ENCODE measurements at regions not wholly inside any gene's neighbourhood (a gene's known extent, or its start where the extent isn't known, plus 50 kb on each side); places are given as distances from the start of the nearest gene placed in this dataset.
"Not testable (repeated sequence)": the region's sequence is repeated elsewhere in the genome, so short reads cannot be mapped to it uniquely, and the experiment has no call there.

DNA sequence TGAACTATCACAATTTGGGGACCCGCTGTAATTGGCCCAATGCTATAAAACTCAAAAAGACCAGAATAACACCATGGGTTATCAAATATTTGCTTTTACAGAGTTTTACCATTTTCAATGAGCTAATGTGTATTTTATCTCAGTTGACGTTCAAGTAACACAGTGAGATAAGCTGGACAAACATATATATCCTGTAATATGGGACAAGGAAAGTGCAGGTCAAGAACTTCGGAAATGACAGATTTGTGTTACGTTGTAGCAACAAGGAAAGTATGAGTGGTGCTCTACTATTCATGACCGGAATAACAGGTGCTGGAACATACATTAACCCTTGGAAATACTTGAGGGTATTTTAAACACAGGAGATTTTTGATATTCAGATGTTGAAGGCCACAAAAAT lies 566.4 kb upstream of the FLRT2 start:
- peaks cover 30% of the 10 kb centered on the region for H3K9me3 Mint-ChIP-seq
- H3K36me3 Mint-ChIP-seq (ENCODE audit: low read depth), result no peaks in the 10 kb centered on the region
- H3K4me3 Mint-ChIP-seq, result no peak overlapping the region
- no peaks in the 10 kb centered on the region for H3K4me1 Mint-ChIP-seq (ENCODE audit: low read depth)
- H3K27ac Mint-ChIP-seq, result no peak overlapping the region
- no peaks in the 10 kb centered on the region for H3K27me3 Mint-ChIP-seq (ENCODE audit: low read depth)

DNA sequence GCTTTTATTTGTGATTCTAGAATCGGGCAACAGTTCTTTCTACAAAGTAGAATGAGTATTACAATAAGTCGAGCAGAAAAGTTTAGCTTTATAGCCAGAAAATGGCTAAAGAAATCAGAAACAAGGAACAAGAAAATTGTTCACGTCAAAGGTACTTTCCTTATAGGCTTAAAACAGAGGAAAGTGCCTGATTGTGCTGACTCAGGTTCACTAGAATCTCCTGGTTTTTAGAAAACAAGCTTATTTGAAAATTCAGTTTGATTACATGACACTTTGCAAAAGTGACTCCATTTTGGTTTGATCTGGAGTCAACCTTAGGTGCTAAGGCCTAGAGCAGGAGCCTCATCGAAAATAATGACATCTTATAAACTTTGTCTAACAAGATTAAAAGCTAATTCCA lies 564.7 kb upstream of the FLRT2 start:
- Mint-ChIP-seq H3K27me3 (ENCODE audit: low read depth) (no peaks in the 10 kb centered on the region), H3K9me3 (peaks cover 30% of the 10 kb centered on the region), H3K36me3 (ENCODE audit: low read depth) (no peaks in the 10 kb centered on the region), H3K27ac (no peak overlapping the region), H3K4me1 (ENCODE audit: low read depth) (no peaks in the 10 kb centered on the region), H3K4me3 (no peak overlapping the region)

DNA sequence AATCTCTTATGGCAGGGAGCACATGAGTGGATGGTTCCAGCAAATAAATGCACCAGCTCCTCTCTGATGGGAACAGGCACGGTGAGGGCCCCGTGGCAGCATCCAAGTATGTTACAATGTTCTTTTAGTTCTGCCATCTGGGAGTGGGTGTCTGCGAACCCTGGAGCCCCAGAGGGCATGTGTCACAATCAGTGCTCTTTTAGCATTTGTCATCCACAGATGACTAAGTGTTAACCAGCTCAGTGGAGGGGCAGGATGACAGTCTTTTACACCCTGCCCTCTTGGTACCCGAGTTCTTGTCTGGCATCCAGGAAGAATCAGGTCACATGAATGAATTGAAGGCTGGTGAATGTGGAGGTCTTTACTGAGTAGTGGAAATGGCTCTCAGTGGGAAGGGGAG lies 560.4 kb upstream of the FLRT2 start:
- H3K4me3 Mint-ChIP-seq, result no peak overlapping the region
- H3K36me3 Mint-ChIP-seq (ENCODE audit: low read depth), result no peaks in the 10 kb centered on the region
- H3K9me3 Mint-ChIP-seq, result peaks cover 16% of the 10 kb centered on the region

DNA sequence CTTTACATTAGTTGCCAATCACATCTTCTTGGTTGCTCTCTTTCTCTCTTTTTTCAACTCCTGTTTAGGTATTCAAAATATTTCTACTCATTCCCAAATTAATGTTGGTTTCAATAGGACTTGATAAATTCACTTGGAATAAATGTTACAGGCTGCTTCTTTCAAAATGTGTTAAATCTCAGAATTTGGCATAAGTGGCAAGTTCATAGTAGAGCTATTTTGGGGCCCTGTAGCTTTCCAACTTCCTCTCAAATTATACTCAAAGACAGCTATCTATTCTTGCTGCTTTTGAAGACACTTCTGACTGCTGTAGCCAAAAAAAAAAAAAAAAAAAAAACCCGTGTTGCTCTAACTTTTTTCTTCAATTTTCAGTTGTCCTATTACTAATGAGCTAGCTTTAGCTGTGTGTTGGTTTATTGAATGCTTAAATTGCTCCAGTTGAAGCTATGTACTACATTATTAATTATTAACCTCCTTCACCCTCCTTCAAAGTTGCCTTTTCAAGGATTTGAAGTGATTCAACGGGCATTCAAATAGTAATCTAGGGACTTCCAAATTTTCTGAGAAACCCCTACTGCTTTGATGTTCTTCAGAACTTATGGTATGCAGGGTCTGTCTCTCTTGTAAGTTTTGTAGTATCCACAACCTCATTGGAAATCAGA lies 554.6 kb upstream of the FLRT2 start:
- Mint-ChIP-seq H3K36me3 (ENCODE audit: low read depth) (no peaks in the 10 kb centered on the region), H3K27me3 (ENCODE audit: low read depth) (no peaks in the 10 kb centered on the region), H3K4me3 (no peak overlapping the region), H3K4me1 (ENCODE audit: low read depth) (no peaks in the 10 kb centered on the region), H3K9me3 (peaks cover 6% of the 10 kb centered on the region), H3K27ac (no peak overlapping the region)

More for the DNA sequence above, 560.4 kb upstream of the FLRT2 start:
- no peaks in the 10 kb centered on the region for H3K27me3 Mint-ChIP-seq (ENCODE audit: low read depth)
- H3K27ac Mint-ChIP-seq, result no peak overlapping the region
- no peaks in the 10 kb centered on the region for H3K4me1 Mint-ChIP-seq (ENCODE audit: low read depth)

DNA sequence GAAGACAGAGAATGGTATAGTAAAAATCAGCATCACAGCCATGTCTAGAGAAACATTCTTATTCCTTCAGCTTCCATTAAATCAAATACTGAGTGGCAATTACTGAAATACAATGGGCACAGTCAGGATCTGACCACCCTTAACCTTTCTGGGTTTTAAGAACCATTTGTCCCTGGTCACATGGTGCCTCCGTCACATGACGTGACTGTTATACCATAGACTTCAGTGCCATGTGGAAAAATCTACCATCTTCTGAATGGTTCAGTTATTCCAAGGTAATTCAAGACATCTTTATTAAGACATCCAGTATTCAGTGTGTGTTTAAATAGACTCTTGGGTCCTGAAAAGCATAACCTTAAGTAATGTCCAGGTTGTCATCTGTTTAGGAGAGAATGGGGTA lies 553.1 kb upstream of the FLRT2 start:
- Mint-ChIP-seq H3K4me3 (no peak overlapping the region), H3K36me3 (ENCODE audit: low read depth) (no peaks in the 10 kb centered on the region), H3K27me3 (ENCODE audit: low read depth) (no peaks in the 10 kb centered on the region), H3K27ac (no peak overlapping the region), H3K4me1 (ENCODE audit: low read depth) (no peaks in the 10 kb centered on the region), H3K9me3 (peaks cover 6% of the 10 kb centered on the region)

DNA sequence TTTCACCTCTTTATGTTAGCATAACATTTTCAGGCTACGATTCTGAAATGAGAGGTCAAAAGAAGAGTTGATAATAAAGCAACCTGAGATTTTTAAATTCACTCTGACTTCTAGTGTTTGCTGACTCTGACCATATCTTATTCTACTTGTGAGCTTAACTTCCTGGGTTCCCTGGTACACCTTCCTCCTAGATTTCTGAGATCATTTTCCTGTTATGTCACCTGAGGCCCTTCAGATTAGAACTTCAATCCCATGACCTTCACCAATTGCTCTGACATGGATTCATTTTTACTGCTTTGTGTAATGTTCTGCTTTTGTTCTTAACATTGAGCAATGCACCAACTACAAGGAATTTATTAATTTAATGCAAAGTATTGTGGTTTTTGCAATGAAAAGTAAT lies 542.9 kb upstream of the FLRT2 start:
- Mint-ChIP-seq H3K36me3 (ENCODE audit: low read depth) (no peaks in the 10 kb centered on the region), H3K4me3 (no peak overlapping the region), H3K9me3 (peaks cover 10% of the 10 kb centered on the region), H3K27ac (no peak overlapping the region), H3K4me1 (ENCODE audit: low read depth) (no peaks in the 10 kb centered on the region), H3K27me3 (ENCODE audit: low read depth) (no peaks in the 10 kb centered on the region)

DNA sequence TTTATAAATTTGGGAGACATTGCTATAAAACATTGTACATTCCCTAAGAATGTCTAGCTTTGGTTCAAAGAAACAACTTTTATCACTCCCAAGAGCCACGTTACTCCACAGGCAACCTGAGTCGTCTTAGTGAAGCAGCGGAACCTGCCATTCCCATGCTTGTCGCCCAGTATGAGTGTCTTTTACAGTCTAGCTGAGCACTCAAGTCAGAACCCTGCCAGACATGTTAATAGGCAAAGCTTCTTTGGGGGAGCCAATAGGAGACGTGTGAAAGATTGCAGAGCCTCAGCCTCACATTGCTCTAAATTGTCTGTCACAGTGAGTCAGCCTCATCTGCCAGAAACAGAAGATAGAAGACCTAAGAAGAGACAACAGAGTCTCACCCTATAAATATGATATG lies 541.6 kb upstream of the FLRT2 start:
- H3K4me1 Mint-ChIP-seq (ENCODE audit: low read depth), result no peaks in the 10 kb centered on the region
- H3K4me3 Mint-ChIP-seq, result no peak overlapping the region
- no peaks in the 10 kb centered on the region for H3K36me3 Mint-ChIP-seq (ENCODE audit: low read depth)
- H3K9me3 Mint-ChIP-seq, result peaks cover 10% of the 10 kb centered on the region
- no peaks in the 10 kb centered on the region for H3K27me3 Mint-ChIP-seq (ENCODE audit: low read depth)
- H3K27ac Mint-ChIP-seq, result no peak overlapping the region

DNA sequence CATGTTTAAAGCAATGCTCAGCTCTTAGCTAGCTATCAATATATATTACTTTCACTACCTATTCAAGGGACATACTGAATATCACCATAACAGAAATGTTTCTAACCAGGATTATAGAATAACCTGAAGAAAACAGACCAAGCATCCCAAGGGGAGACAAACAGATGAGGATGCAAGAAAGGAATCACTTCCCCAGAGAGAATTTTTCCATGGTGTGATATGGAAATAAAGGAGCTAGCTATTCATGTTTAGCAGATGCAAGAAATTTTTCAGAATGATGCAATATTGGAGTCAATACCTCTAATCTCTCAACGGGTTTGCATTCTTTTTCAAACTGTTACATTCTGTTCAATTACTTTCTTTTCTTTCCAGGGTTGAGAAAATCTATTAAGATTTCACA lies 538.9 kb upstream of the FLRT2 start:
- H3K27me3 Mint-ChIP-seq (ENCODE audit: low read depth), result no peaks in the 10 kb centered on the region
- H3K36me3 Mint-ChIP-seq (ENCODE audit: low read depth), result no peaks in the 10 kb centered on the region
- H3K4me3 Mint-ChIP-seq, result no peak overlapping the region
- H3K27ac Mint-ChIP-seq, result no peak overlapping the region
- H3K4me1 Mint-ChIP-seq (ENCODE audit: low read depth), result no peaks in the 10 kb centered on the region
- peaks cover 10% of the 10 kb centered on the region for H3K9me3 Mint-ChIP-seq

DNA sequence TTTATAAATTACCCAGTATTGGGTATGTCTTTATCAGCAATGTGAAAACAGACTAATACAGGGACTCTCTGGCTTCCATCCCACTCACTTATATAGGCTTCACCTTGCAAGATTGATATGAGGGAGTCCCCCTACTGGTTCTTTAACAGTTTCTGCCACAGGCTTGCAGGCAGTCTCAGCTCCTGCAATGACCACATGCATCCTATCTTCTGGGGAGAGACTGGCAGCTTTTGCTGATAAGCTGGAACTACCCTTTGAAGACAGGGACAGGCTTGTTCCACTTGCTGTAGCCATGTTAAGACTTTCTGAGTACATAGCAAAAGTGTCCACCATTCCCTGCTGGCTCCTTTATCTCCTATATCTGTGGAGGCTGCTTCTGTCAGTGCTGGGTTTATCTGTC lies 531.7 kb upstream of the FLRT2 start:
- Mint-ChIP-seq H3K9me3 (peaks cover 11% of the 10 kb centered on the region), H3K4me1 (ENCODE audit: low read depth) (no peaks in the 10 kb centered on the region), H3K27me3 (ENCODE audit: low read depth) (no peaks in the 10 kb centered on the region), H3K36me3 (ENCODE audit: low read depth) (no peaks in the 10 kb centered on the region), H3K4me3 (no peak overlapping the region), H3K27ac (no peak overlapping the region)

DNA sequence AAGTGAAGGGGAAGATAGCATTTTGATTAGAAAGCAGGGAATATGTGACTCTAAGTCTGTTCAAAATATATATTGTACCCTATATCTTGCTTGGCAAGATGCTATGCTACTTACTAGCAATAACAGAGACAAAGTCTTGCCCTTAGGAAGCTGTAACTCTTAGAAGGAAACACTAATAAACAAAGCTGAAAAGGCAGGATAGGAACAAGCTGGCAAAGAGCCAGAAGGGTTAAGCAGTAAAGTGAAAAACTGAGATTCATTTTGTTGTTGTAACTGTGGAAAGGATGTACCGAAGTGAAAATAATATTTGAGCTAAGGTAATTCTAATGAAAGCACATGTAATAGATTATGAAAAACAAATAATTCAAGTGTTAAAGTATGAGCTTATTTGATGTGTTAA lies 527.1 kb upstream of the FLRT2 start:
- Mint-ChIP-seq H3K9me3 (peaks cover 8% of the 10 kb centered on the region), H3K4me1 (ENCODE audit: low read depth) (no peaks in the 10 kb centered on the region), H3K36me3 (ENCODE audit: low read depth) (no peaks in the 10 kb centered on the region), H3K4me3 (no peak overlapping the region), H3K27me3 (ENCODE audit: low read depth) (no peaks in the 10 kb centered on the region), H3K27ac (no peak overlapping the region)

DNA sequence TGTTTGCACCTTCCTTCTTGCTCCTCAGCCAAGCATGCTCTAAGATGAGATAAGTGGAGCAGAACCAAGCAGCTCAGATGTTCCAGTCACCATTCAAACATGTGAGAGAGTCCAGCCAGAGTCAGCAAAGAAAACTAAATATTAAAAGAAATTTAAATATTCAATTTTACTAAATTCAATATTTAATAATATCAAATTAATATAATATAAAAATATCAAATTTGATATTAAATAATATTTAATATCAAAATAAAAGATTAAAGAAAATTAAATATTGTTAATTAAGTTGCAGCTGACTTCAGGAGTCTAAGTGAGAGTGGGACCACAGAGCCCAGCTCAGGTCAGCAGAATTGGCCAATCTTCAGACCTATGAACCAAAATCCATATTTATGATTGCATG lies 526.1 kb upstream of the FLRT2 start:
- H3K4me3 Mint-ChIP-seq, result no peak overlapping the region
- H3K9me3 Mint-ChIP-seq, result peaks cover 9% of the 10 kb centered on the region
- no peaks in the 10 kb centered on the region for H3K36me3 Mint-ChIP-seq (ENCODE audit: low read depth)
- H3K4me1 Mint-ChIP-seq (ENCODE audit: low read depth), result no peaks in the 10 kb centered on the region
- no peak overlapping the region for H3K27ac Mint-ChIP-seq
- no peaks in the 10 kb centered on the region for H3K27me3 Mint-ChIP-seq (ENCODE audit: low read depth)

DNA sequence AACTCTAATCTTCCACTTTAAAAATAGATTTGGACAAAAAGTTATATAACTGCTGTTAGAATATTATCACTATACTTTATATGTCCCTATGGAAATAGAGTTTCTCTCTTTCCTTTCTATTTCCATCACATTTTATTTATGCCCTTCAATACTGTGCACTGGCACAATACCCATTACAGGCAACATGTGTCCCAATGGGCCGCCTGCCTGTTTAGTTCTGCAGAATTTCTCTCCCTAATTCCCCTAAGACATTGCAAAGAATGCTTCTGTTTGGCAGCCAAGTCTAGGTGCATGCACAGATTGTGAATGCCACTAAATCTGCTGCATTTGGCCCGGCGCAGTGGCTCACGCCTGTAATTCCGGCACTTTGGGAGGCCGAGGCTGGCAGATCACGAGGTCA lies 520.4 kb upstream of the FLRT2 start:
- Mint-ChIP-seq H3K36me3 (ENCODE audit: low read depth) (no peaks in the 10 kb centered on the region), H3K27me3 (ENCODE audit: low read depth) (no peaks in the 10 kb centered on the region)

DNA sequence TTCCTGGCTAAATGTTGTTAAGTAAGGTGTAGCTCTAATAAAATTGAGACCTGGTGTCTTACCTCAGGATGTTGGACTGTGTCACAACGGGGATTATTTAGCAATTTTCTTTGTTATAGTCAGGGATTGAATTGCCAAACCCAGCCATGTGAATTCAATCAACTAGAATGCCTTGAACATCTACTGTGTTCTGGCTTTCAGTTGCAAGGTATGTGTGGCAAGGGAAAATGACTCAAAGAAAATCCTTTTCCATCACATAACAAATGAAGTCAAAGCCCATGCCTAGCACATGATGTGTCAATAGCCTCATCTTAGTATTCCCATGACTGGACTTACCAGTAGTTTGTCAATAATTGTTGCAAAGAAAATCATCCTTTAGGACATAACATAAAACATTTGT lies 519.8 kb upstream of the FLRT2 start:
- Mint-ChIP-seq H3K36me3 (ENCODE audit: low read depth) (no peaks in the 10 kb centered on the region), H3K27me3 (ENCODE audit: low read depth) (no peaks in the 10 kb centered on the region), H3K9me3 (peaks cover 14% of the 10 kb centered on the region), H3K4me3 (no peak overlapping the region), H3K4me1 (ENCODE audit: low read depth) (no peaks in the 10 kb centered on the region), H3K27ac (no peak overlapping the region)

More for the DNA sequence above, 520.4 kb upstream of the FLRT2 start:
- peaks cover 14% of the 10 kb centered on the region for H3K9me3 Mint-ChIP-seq
- H3K4me1 Mint-ChIP-seq (ENCODE audit: low read depth), result no peaks in the 10 kb centered on the region
- H3K4me3 Mint-ChIP-seq, result no peak overlapping the region
- H3K27ac Mint-ChIP-seq, result no peak overlapping the region

DNA sequence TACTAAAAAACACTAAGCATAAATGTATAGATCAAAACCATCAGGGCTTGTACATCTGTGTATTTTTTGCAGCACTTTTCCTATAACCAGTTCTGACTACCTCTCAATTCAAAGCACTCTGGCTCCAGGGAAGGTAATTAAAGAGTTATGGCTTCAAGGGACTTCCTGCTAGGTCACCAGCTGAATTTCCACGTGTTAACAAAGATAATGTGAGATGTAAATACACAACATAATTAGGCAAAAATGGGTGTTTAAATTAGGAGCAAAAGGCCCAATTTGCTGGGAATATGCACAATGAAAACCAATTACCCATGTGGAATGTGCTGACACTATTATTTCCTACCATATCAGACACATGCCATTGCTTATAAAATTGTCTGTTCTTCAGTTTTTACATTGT lies 513.4 kb upstream of the FLRT2 start:
- Mint-ChIP-seq H3K27ac (no peak overlapping the region), H3K27me3 (ENCODE audit: low read depth) (no peaks in the 10 kb centered on the region), H3K9me3 (peaks cover 15% of the 10 kb centered on the region), H3K4me3 (no peak overlapping the region), H3K4me1 (ENCODE audit: low read depth) (no peaks in the 10 kb centered on the region), H3K36me3 (ENCODE audit: low read depth) (no peaks in the 10 kb centered on the region)

DNA sequence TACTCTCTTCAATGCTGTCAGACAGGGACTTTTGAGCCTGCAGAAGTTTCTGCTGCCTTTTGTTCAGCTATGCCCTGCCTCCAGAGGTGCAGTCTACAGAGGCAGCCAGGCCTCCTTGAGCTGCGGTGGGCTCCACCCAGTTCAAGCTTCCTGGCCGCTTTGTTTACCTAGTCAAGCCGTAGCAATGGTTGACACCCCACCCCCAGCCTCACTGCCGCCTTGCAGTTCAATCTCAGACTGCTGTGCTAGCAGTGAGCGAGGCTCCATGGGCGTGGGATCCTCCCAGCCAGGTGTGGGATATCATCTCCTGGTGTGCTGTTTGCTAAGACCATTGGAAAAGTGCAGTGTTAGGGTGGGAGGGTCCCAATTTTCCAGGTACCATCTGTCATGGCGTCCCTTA lies 506.1 kb upstream of the FLRT2 start:
- not testable (repeated sequence) for H3K4me1 Mint-ChIP-seq (ENCODE audit: low read depth); H3K36me3 Mint-ChIP-seq (ENCODE audit: low read depth); H3K27ac Mint-ChIP-seq; H3K4me3 Mint-ChIP-seq; H3K27me3 Mint-ChIP-seq (ENCODE audit: low read depth)
- peaks cover 24% of the 10 kb centered on the region for H3K9me3 Mint-ChIP-seq

DNA sequence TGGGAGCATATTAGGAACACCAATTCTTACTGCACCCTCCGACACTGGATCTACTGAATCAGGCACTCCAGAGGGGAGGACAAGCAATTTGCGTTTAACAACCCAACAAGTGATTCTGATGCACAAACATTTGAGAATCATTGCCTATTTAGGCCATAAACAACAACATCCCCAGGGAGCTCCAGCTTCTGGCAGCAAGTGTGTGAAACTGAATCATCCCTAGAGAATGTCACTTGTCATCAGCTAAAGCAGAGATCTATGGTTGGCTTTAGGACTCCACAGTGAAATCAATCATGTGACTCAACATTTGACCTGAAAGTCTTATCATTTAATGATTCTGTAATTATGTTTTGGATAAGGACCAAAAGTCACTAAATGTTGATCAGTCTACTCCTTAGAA lies 505.0 kb upstream of the FLRT2 start:
- Mint-ChIP-seq H3K36me3 (ENCODE audit: low read depth) (no peaks in the 10 kb centered on the region), H3K27me3 (ENCODE audit: low read depth) (no peaks in the 10 kb centered on the region), H3K4me3 (no peak overlapping the region), H3K9me3 (peaks cover 24% of the 10 kb centered on the region), H3K4me1 (ENCODE audit: low read depth) (no peaks in the 10 kb centered on the region), H3K27ac (no peak overlapping the region)
